ENCODE measurements at regions not wholly inside any gene's neighbourhood (a gene's known extent, or its start where the extent isn't known, plus 50 kb on each side); places are given as distances from the start of the nearest gene placed in this dataset.

- TF ChIP-seq CTCF (conservative IDR thresholded peaks at IDR 0.05) = no peak
- no peak overlapping the region for H3K27ac ChIP-seq
Observed at GRCh38 chr5:86875539-86875938, 257.8 kb downstream of the COX7C start.

GRCh38 chr5:86878250-86878649 lies 260.5 kb downstream of the COX7C start:
- no peak for TF ChIP-seq CTCF (conservative IDR thresholded peaks at IDR 0.05)
- H3K27ac ChIP-seq = no peak overlapping the region

- no peak overlapping the region for H3K27ac ChIP-seq
- no peak for TF ChIP-seq CTCF (conservative IDR thresholded peaks at IDR 0.05)
Observed at GRCh38 chr5:86879086-86879485, 261.3 kb downstream of the COX7C start.

GRCh38 chr5:86880344-86880743 lies 262.6 kb downstream of the COX7C start:
- H3K27ac ChIP-seq = no peak overlapping the region
- TF ChIP-seq CTCF (conservative IDR thresholded peaks at IDR 0.05) = no peak

- TF ChIP-seq CTCF (conservative IDR thresholded peaks at IDR 0.05) = peak; percentile 79
- no peak overlapping the region for H3K27ac ChIP-seq
Observed at GRCh38 chr5:86880785-86881492, 263.2 kb downstream of the COX7C start.

- no peak overlapping the region for H3K27ac ChIP-seq
- no peak for TF ChIP-seq CTCF (conservative IDR thresholded peaks at IDR 0.05)
Observed at GRCh38 chr5:86881493-86882090, 263.9 kb downstream of the COX7C start.

GRCh38 chr5:86884608-86885007 lies 266.9 kb downstream of the COX7C start:
- TF ChIP-seq CTCF (conservative IDR thresholded peaks at IDR 0.05) = no peak
- H3K27ac ChIP-seq = no peak overlapping the region

Measured in VCaP (cell line).